HEK293T (cell line): ENCODE measurements at regions not wholly inside any gene's neighbourhood (a gene's known extent, or its start where the extent isn't known, plus 50 kb on each side); places are given as distances from the start of the nearest gene placed in this dataset.

Experiments used
- CTCF ChIA-PET: fragments of 350-600 bp; formaldehyde crosslinking; extraction: SDS; loops from one replicate; lab custom pipeline; 2021; ENCODE audit warnings: antibody characterized with exemption, inconsistent platforms; lab: Yijun Ruan, JAX
- POLR2A ChIA-PET: fragments of 350-600 bp; formaldehyde crosslinking; extraction: SDS; loops from one replicate; lab custom pipeline; 2020; ENCODE audit warnings: antibody characterized with exemption, inconsistent platforms; lab: Yijun Ruan, JAX
- DNase-seq: peaks from one replicate; pipeline ENCODE4 v3.0.0; 2012; ENCODE audit warnings: mixed read lengths; ENCODE audit errors: extremely low spot score
- ARNT ChIP-seq: fragments of 450-650 bp; IDR thresholded peaks from 2 replicates; pipeline ENCODE4 v1.6.1; 2017; ENCODE audit warnings: mild to moderate bottlenecking
- BHLHE40 ChIP-seq: fragments of 450-650 bp; IDR thresholded peaks from 2 replicates; pipeline ENCODE4 v1.6.1; 2016; ENCODE audit warnings: mild to moderate bottlenecking, moderate library complexity, borderline replicate concordance
- CTBP1 ChIP-seq: fragments of 450-650 bp; IDR thresholded peaks from 2 replicates; pipeline ENCODE4 v1.6.1; 2016; ENCODE audit warnings: borderline replicate concordance
- ELF4 ChIP-seq: fragments of 450-650 bp; IDR thresholded peaks from 2 replicates; pipeline ENCODE4 v1.6.1; 2017; ENCODE audit warnings: antibody characterized with exemption
- FOXA1 ChIP-seq: fragments of 450-650 bp; IDR thresholded peaks from 2 replicates; pipeline ENCODE4 v1.6.1; 2016; ENCODE audit warnings: mild to moderate bottlenecking
- FOXK2 ChIP-seq: fragments of 450-650 bp; IDR thresholded peaks from 2 replicates; pipeline ENCODE4 v1.6.1; 2016; ENCODE audit warnings: mild to moderate bottlenecking
- FOXM1 ChIP-seq: fragments of 450-650 bp; IDR thresholded peaks from 2 replicates; pipeline ENCODE4 v1.6.1; 2017; ENCODE audit warnings: mild to moderate bottlenecking, borderline replicate concordance
- HDGF ChIP-seq: fragments of 450-650 bp; IDR thresholded peaks from 2 replicates; pipeline ENCODE4 v1.6.1; 2017; ENCODE audit warnings: antibody characterized with exemption, borderline replicate concordance
- L3MBTL2 ChIP-seq: fragments of 450-650 bp; conservative IDR thresholded peaks from 2 replicates; pipeline ENCODE4 v1.6.1; 2016; ENCODE audit warnings: mild to moderate bottlenecking
- LEF1 ChIP-seq: fragments of 450-650 bp; IDR thresholded peaks from 2 replicates; pipeline ENCODE4 v1.6.1; 2017; ENCODE audit warnings: mild to moderate bottlenecking, borderline replicate concordance
- NFRKB ChIP-seq: fragments of 450-650 bp; IDR thresholded peaks from 2 replicates; pipeline ENCODE4 v1.6.1; 2016; ENCODE audit warnings: mild to moderate bottlenecking, moderate library complexity
- PKNOX1 ChIP-seq: fragments of 450-650 bp; IDR thresholded peaks from 2 replicates; pipeline ENCODE4 v1.6.1; 2016
- SP1 ChIP-seq: fragments of 450-650 bp; IDR thresholded peaks from 2 replicates; pipeline ENCODE4 v1.6.1; 2017
- SUZ12 ChIP-seq: fragments of 450-650 bp; IDR thresholded peaks from 2 replicates; pipeline ENCODE4 v1.6.1; 2016; ENCODE audit warnings: mild to moderate bottlenecking
- TARDBP ChIP-seq: fragments of 450-650 bp; IDR thresholded peaks from 2 replicates; pipeline ENCODE4 v1.6.1; 2016
- ZNF384 ChIP-seq: fragments of 450-650 bp; IDR thresholded peaks from 2 replicates; pipeline ENCODE4 v1.6.1; 2016

GRCh38 chr6:81242624-81243023 lies 509.9 kb downstream of the TENT5A start:
- DNase-seq, result no peak
- TF ChIP-seq L3MBTL2, result no peak
- no peak for TF ChIP-seq ELF4
- no peak for TF ChIP-seq ZNF384
- ChIA-PET CTCF (no interaction called here), POLR2A (no interaction called here)

DNA sequence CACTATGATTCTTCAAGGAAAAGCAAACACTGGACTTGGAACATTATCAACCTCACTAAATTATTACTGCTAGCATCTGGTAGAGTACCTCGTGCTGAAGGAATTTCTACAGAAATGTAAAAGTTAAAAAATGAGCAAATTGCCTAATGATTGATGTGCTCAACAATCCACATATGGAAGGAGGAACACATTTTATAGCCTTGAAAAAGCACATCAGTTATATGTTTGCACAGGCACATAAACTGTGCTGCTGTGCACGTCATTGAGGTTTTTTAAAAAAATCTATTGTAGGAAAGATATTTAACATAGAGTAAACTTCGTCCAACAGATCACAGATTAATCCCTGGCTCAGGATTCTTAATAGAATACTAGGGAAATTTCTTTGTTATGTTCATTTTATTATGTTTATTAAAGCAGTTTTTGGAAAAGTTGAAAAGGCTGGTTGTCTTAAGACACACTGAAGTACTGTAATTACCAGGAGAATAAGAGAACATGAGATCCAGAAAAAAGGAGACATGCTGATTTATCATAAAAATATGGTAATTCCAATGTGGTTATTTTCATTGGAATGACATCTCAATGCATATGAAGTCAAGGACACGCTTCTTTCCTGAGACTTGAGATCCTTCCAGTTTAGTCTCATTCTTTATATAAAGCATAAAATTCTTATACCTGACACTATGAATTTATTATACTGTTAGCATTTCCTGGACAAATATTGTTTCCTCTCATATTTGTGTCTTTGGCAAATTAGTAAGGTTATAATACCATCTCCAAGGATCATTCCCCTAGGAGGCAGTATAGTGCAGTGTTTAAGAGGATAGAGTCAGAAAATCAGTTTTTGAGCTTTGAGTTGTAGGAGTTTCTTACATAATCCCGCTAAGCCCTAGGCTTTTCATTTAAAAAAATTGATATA lies 511.1 kb downstream of the TENT5A start:
- POLR2A ChIA-PET, result interaction anchor here (1.0 kb wide), 1 partner anchor 511 kb away, joined by 4 read pairs; the partner anchor contains the start of gene TENT5A
- TF ChIP-seq ARNT (no peak), FOXA1 (no peak), BHLHE40 (no peak), FOXK2 (no peak), SP1 (no peak), PKNOX1 (no peak), TARDBP (no peak), NFRKB (no peak), CTBP1 (no peak), ELF4 (no peak), SUZ12 (no peak), FOXM1 (no peak)
- CTCF ChIA-PET, result interaction anchor here (0.7 kb wide), 1 partner anchor 512 kb away, joined by 7 read pairs; no protein-coding TSS in a partner anchor
- DNase-seq, result peak; percentile 6

- DNase-seq, result no peak
- CTCF ChIA-PET, result no interaction called here
- POLR2A ChIA-PET, result no interaction called here
- TF ChIP-seq ARNT (no peak), LEF1 (no peak), CTBP1 (no peak), SUZ12 (no peak), ZNF384 (no peak), ELF4 (no peak), SP1 (no peak), BHLHE40 (no peak), HDGF (no peak), L3MBTL2 (no peak), TARDBP (no peak), NFRKB (no peak), FOXK2 (no peak), PKNOX1 (no peak), FOXA1 (no peak), FOXM1 (no peak)
These were observed 514.1 kb downstream of the TENT5A start for GRCh38 chr6:81238390-81238789.

DNA sequence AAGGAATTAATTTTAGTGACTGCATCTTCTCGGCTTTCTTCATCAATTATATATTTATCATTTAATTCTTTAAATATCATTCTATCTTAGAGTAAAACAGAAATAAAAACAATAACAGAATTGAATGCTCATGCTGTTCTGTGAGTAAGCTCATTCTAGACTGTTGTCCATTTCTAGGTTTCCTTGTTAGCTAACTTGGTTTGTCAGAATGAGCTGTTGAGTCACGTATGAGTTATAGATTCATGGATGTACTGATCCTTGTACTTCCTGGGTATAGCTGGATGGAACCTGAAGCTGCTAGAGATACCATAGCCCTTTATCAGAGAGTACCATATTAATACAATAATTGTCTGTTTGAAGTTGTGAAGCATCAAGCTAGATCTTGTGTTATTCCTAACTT lies 515.3 kb downstream of the TENT5A start:
- no peak for DNase-seq

GRCh38 chr6:81235512-81235911 lies 517.0 kb downstream of the TENT5A start:
- no peak for DNase-seq
- CTCF ChIA-PET, result no interaction called here
- POLR2A ChIA-PET, result no interaction called here

More for the DNA sequence above, 515.3 kb downstream of the TENT5A start:
- ChIA-PET CTCF (no interaction called here), POLR2A (no interaction called here)
- no peak for TF ChIP-seq HDGF
- no peak for TF ChIP-seq PKNOX1
- TF ChIP-seq FOXM1, result no peak
- TF ChIP-seq TARDBP, result no peak
- TF ChIP-seq FOXA1, result no peak
- TF ChIP-seq NFRKB, result no peak
- no peak for TF ChIP-seq ARNT
- TF ChIP-seq BHLHE40, result no peak
- TF ChIP-seq SUZ12, result no peak
- TF ChIP-seq L3MBTL2, result no peak
- no peak for TF ChIP-seq ZNF384
- no peak for TF ChIP-seq LEF1
- no peak for TF ChIP-seq FOXK2
- no peak for TF ChIP-seq ELF4
- no peak for TF ChIP-seq SP1

More at GRCh38 chr6:81235512-81235911, 517.0 kb downstream of the TENT5A start:
- no peak for TF ChIP-seq HDGF
- TF ChIP-seq SUZ12, result no peak
- TF ChIP-seq NFRKB, result no peak
- no peak for TF ChIP-seq ARNT
- no peak for TF ChIP-seq CTBP1
- no peak for TF ChIP-seq LEF1
- no peak for TF ChIP-seq SP1
- no peak for TF ChIP-seq FOXA1
- no peak for TF ChIP-seq FOXM1
- TF ChIP-seq TARDBP, result no peak
- TF ChIP-seq FOXK2, result no peak
